IMR-90 (cell line): ENCODE measurements at regions not wholly inside any gene's neighbourhood (a gene's known extent, or its start where the extent isn't known, plus 50 kb on each side); places are given as distances from the start of the nearest gene placed in this dataset.

Source experiments
- ATAC-seq: fragments of 200-7000 bp; cut with Tn5 transposase; 2 replicates; pipeline ENCODE4 v1.9.1; 2020; ENCODE audit warnings: low read depth, mild to moderate bottlenecking, moderate library complexity
- BruUV-seq: library from RNA; stranded (reverse); fragments of 400-500 nt; replicated peaks from 2 replicates; lab custom pipeline; 2021; lab: Mats Ljungman, UMichigan
- CTCF ChIA-PET: fragments of 300-600 bp; formaldehyde crosslinking; extraction: SDS; loops from one replicate; lab custom pipeline; 2021; ENCODE audit warnings: antibody characterized with exemption; lab: Yijun Ruan, JAX
- POLR2A ChIA-PET: fragments of 300-600 bp; sonication (Branson Sonifier 250); formaldehyde crosslinking; loops from one replicate; lab custom pipeline; 2022; ENCODE audit warnings: antibody characterized with exemption; ENCODE audit not compliant: unreplicated experiment; lab: Charles Lee
- DNase-seq: peaks from one replicate; pipeline ENCODE4 v3.0.0; 2013
- H2AFZ ChIP-seq: replicated peaks from 2 replicates; pipeline ENCODE3; 2013; ENCODE audit warnings: low read length, mild to moderate bottlenecking; ENCODE audit not compliant: poor library complexity
- H2AK5ac ChIP-seq: 2 replicates; pipeline ENCODE4 v1.6.1; 2013; ENCODE audit warnings: low read depth, low read length, inconsistent platforms
- H2AK9ac ChIP-seq: replicated peaks from 2 replicates; pipeline ENCODE3; 2013; ENCODE audit warnings: mild to moderate bottlenecking, low read depth, low read length, moderate library complexity; ENCODE audit not compliant: poor library complexity
- H2BK120ac ChIP-seq: 2 replicates; pipeline ENCODE4 v1.6.1; 2013; ENCODE audit warnings: low read depth, low read length, inconsistent platforms
- H2BK15ac ChIP-seq: 3 replicates; pipeline ENCODE4 v1.6.1; 2013; ENCODE audit warnings: low read depth, low read length, inconsistent platforms
- H2BK20ac ChIP-seq: 2 replicates; pipeline ENCODE4 v1.6.1; 2013; ENCODE audit warnings: low read depth, mild to moderate bottlenecking, inconsistent platforms, low read length, moderate library complexity
- H2BK5ac ChIP-seq: 2 replicates; pipeline ENCODE4 v1.6.1; 2013; ENCODE audit warnings: mild to moderate bottlenecking, low read depth, low read length, inconsistent platforms; ENCODE audit not compliant: poor library complexity, severe bottlenecking
- H3K14ac ChIP-seq: replicated peaks from 2 replicates; pipeline ENCODE4 v1.6.1; 2013; ENCODE audit warnings: low read depth, low read length, inconsistent platforms
- H3K18ac ChIP-seq: 2 replicates; pipeline ENCODE4 v1.6.1; 2013; ENCODE audit warnings: low read depth, low read length, control low read depth
- H3K23ac ChIP-seq: 2 replicates; pipeline ENCODE4 v1.6.1; 2013; ENCODE audit warnings: low read depth, low read length, inconsistent platforms
- H3K27ac ChIP-seq: 2 replicates; pipeline ENCODE4 v1.5.1; 2013; ENCODE audit warnings: mild to moderate bottlenecking, control low read depth, low read length; ENCODE audit not compliant: insufficient read depth
- H3K27me3 ChIP-seq: 2 replicates; pipeline ENCODE4 v1.6.1; 2013; ENCODE audit warnings: low read length; ENCODE audit not compliant: control insufficient read depth, insufficient read depth
- H3K36me3 ChIP-seq: 2 replicates; pipeline ENCODE4 v1.6.1; 2013; ENCODE audit warnings: low read length, mixed read lengths; ENCODE audit not compliant: control insufficient read depth, insufficient read depth
- H3K4ac ChIP-seq: 2 replicates; pipeline ENCODE4 v1.6.1; 2013; ENCODE audit warnings: low read depth, low read length, inconsistent platforms
- H3K4me1 ChIP-seq: 2 replicates; pipeline ENCODE4 v1.6.1; 2013; ENCODE audit warnings: low read length, mixed read lengths; ENCODE audit not compliant: control insufficient read depth, insufficient read depth
- H3K4me2 ChIP-seq: 2 replicates; pipeline ENCODE4 v1.6.1; 2013; ENCODE audit warnings: low read depth, mild to moderate bottlenecking, control low read depth, low read length, moderate library complexity
- H3K4me3 ChIP-seq: 2 replicates; pipeline ENCODE4 v1.5.1; 2013; ENCODE audit warnings: low read depth, mild to moderate bottlenecking, control low read depth, low read length, moderate library complexity; ENCODE audit not compliant: insufficient read depth
- H3K56ac ChIP-seq: 2 replicates; pipeline ENCODE4 v1.6.1; 2013; ENCODE audit warnings: low read length, inconsistent platforms; ENCODE audit not compliant: insufficient read depth; ENCODE audit errors: extremely low read depth
- H3K79me1 ChIP-seq, 2 experiments: 2 replicates each; pipeline ENCODE4 v1.6.1; 2013; ENCODE audit warnings: low read length in 2 of 2, inconsistent platforms in 1 of 2, low read depth in 1 of 2
- H3K9ac ChIP-seq: 2 replicates; pipeline ENCODE4 v1.6.1; 2013; ENCODE audit warnings: low read depth, low read length, control low read depth
- H3K9me1 ChIP-seq: 2 replicates; pipeline ENCODE4 v1.6.1; 2013; ENCODE audit warnings: low read length, inconsistent platforms; ENCODE audit not compliant: insufficient read depth
- H3K9me3 ChIP-seq: 2 replicates; pipeline ENCODE4 v1.6.1; 2013; ENCODE audit warnings: low read length; ENCODE audit not compliant: control insufficient read depth, insufficient read depth
- H4K20me1 ChIP-seq: 2 replicates; pipeline ENCODE4 v1.6.1; 2013; ENCODE audit warnings: low read length, inconsistent platforms; ENCODE audit not compliant: insufficient read depth
- H4K5ac ChIP-seq: 2 replicates; pipeline ENCODE4 v1.6.1; 2013; ENCODE audit warnings: mild to moderate bottlenecking, low read depth, low read length, control low read depth
- H4K8ac ChIP-seq, 2 experiments: 2 replicates each; pipeline ENCODE4 v1.6.1; 2013; ENCODE audit warnings: low read depth in 2 of 2, low read length in 2 of 2, control low read depth in 1 of 2, inconsistent platforms in 1 of 2
- H4K91ac ChIP-seq: 2 replicates; pipeline ENCODE4 v1.6.1; 2013; ENCODE audit warnings: low read depth, low read length, inconsistent platforms; ENCODE audit not compliant: insufficient read depth
- BHLHE40 ChIP-seq: fragments of 150-350 bp; IDR thresholded peaks from 2 replicates; pipeline ENCODE4 v1.6.1; 2016; ENCODE audit warnings: mild to moderate bottlenecking, low read depth, low read length
- CEBPB ChIP-seq: IDR thresholded peaks from 2 replicates; pipeline ENCODE4 v1.6.1; 2012; ENCODE audit warnings: low read depth, low read length, improper control_type of control experiment
- CHD1 ChIP-seq: IDR thresholded peaks from 2 replicates; pipeline ENCODE4 v1.6.1; 2012; ENCODE audit warnings: low read depth, low read length, improper control_type of control experiment
- CTCF ChIP-seq: conservative IDR thresholded peaks from 2 replicates; pipeline ENCODE4 v1.5.1; 2012; ENCODE audit warnings: mild to moderate bottlenecking, low read depth, low read length, improper control_type of control experiment
- ELK1 ChIP-seq: fragments of 150-350 bp; IDR thresholded peaks from 2 replicates; pipeline ENCODE4 v1.6.1; 2016; ENCODE audit warnings: low read depth, mild to moderate bottlenecking, low read length, moderate library complexity, borderline replicate concordance
- FOS ChIP-seq: fragments of 150-350 bp; IDR thresholded peaks from 2 replicates; pipeline ENCODE4 v1.6.1; 2016; ENCODE audit warnings: low read depth, low read length
- MAFK ChIP-seq: IDR thresholded peaks from 2 replicates; pipeline ENCODE4 v1.6.1; 2012; ENCODE audit warnings: low read depth, low read length, improper control_type of control experiment
- MAZ ChIP-seq: IDR thresholded peaks from 2 replicates; pipeline ENCODE4 v1.6.1; 2012; ENCODE audit warnings: low read depth, mild to moderate bottlenecking, low read length, improper control_type of control experiment, moderate library complexity, borderline replicate concordance
- MXI1 ChIP-seq: IDR thresholded peaks from 2 replicates; pipeline ENCODE4 v1.6.1; 2012; ENCODE audit warnings: low read depth, mild to moderate bottlenecking, low read length, moderate library complexity, borderline replicate concordance
- NFE2L2 ChIP-seq: fragments of 150-350 bp; IDR thresholded peaks from 2 replicates; pipeline ENCODE4 v1.6.1; 2016; ENCODE audit warnings: low read depth, mild to moderate bottlenecking, low read length
- POLR2A ChIP-seq: IDR thresholded peaks from 2 replicates; pipeline ENCODE4 v1.6.1; 2012; ENCODE audit warnings: mild to moderate bottlenecking, low read depth, low read length
- RAD21 ChIP-seq: IDR thresholded peaks from 2 replicates; pipeline ENCODE4 v1.6.1; 2012; ENCODE audit warnings: low read length, improper control_type of control experiment
- RCOR1 ChIP-seq: IDR thresholded peaks from 2 replicates; pipeline ENCODE4 v1.6.1; 2012; ENCODE audit warnings: mild to moderate bottlenecking, low read length, improper control_type of control experiment; ENCODE audit not compliant: insufficient replicate concordance
- RFX5 ChIP-seq: IDR thresholded peaks from 2 replicates; pipeline ENCODE4 v1.8.0; 2012; ENCODE audit warnings: low read depth, mild to moderate bottlenecking, low read length, moderate library complexity
- SMC3 ChIP-seq: fragments of 150-350 bp; IDR thresholded peaks from 2 replicates; pipeline ENCODE4 v1.6.1; 2016; ENCODE audit warnings: low read depth, mild to moderate bottlenecking, antibody characterized with exemption, low read length, moderate library complexity
- USF2 ChIP-seq: fragments of 150-350 bp; IDR thresholded peaks from 2 replicates; pipeline ENCODE4 v1.6.1; 2017; ENCODE audit warnings: mild to moderate bottlenecking, antibody characterized with exemption, low read length, low read depth
- WGBS, 2 experiments: methylation state at CpG; one replicate each; pipeline versions ENCODE4 v1.1.5 to v1.1.7; 2013; ENCODE audit warnings: missing lambda C conversion rate in 2 of 2; ENCODE audit not compliant: insufficient read length in 1 of 2; ENCODE audit errors: extremely low coverage in 2 of 2; 5-methylcytosine and 5-hydroxymethylcytosine counted together
- dilution Hi-C: fragments of 300-500 bp; cut with HindIII; formaldehyde crosslinking; loops from one replicate; pipeline ENCODE4 v1.14.3; 2018; ENCODE audit warnings: low sequenced_read_pairs; ENCODE audit not compliant: unreplicated experiment
- in situ Hi-C: fragments of 300-500 bp; cut with MboI; formaldehyde crosslinking; loops from 3 replicates; pipeline ENCODE4 v1.14.3; 2019; ENCODE audit warnings: low sequenced_read_pairs, inconsistent platforms, mixed read lengths
- intact Hi-C: fragments of 100-400 bp; cut with micrococcal nuclease; formaldehyde crosslinking; loops from 2 replicates; pipeline ENCODE4 v1.10.0; 2022

- CTCF ChIA-PET: no interaction called here
- H2AK5ac ChIP-seq: no peak overlapping the region
- no peak overlapping the region for H3K18ac ChIP-seq
- H4K20me1 ChIP-seq: no peaks in the 10 kb centered on the region
- no peak overlapping the region for H3K27ac ChIP-seq
- H3K4me3 ChIP-seq: no peak overlapping the region
- H3K4me1 ChIP-seq: no peaks in the 10 kb centered on the region
- H3K79me1 ChIP-seq: no peaks in the 10 kb centered on the region
- no peaks in the 10 kb centered on the region for H3K9me1 ChIP-seq
- dilution Hi-C loops (no loop called here), intact Hi-C loops (loop anchor here (10.0 kb wide), 1 partner anchor 370 kb away; no protein-coding TSS in a partner anchor), in situ Hi-C loops (no loop called here)
- H3K27me3 ChIP-seq: peaks cover 8% of the 10 kb centered on the region
- no peak overlapping the region for H3K4me2 ChIP-seq
- H3K36me3 ChIP-seq: no peaks in the 10 kb centered on the region
- DNase-seq (no peak), ATAC-seq (no peak; the same call in 1 of the 2 replicates)
- no peak overlapping the region for H2BK120ac ChIP-seq
- H2BK5ac ChIP-seq: no peak overlapping the region
- no peak overlapping the region for H4K5ac ChIP-seq
- no peak overlapping the region for H2AK9ac ChIP-seq
- H3K9me3 ChIP-seq: no peaks in the 10 kb centered on the region
- no peak overlapping the region for H2BK20ac ChIP-seq
- no TSS peak for BruUV-seq
- POLR2A ChIA-PET: no interaction called here
- no peak overlapping the region for H3K14ac ChIP-seq
- no peak overlapping the region for H3K9ac ChIP-seq
- H2BK15ac ChIP-seq: no peak overlapping the region
- 0% methylated on average over 2 of the region's 8 CpGs; no CpG with 5 or more reads in 1 of the 2 experiments for WGBS, 2 experiments
- H4K8ac ChIP-seq: no peak overlapping the region
- no peak overlapping the region for H2AFZ ChIP-seq
- no peak overlapping the region for H3K23ac ChIP-seq
- no peak overlapping the region for H3K4ac ChIP-seq
- no peak overlapping the region for H4K91ac ChIP-seq
- TF ChIP-seq POLR2A (no peak), RFX5 (no peak), RCOR1 (no peak), USF2 (no peak), CTCF (no peak), MAFK (no peak), BHLHE40 (no peak), RAD21 (no peak), FOS (no peak), MXI1 (no peak), MAZ (no peak), CHD1 (no peak), SMC3 (no peak), CEBPB (no peak), ELK1 (no peak), NFE2L2 (no peak)
- H3K56ac ChIP-seq: no peak overlapping the region
Measured at GRCh38 chr5:109485030-109485429, 75.3 kb upstream of the PJA2 start.
